ENCODE measurements at regions not wholly inside any gene's neighbourhood (a gene's known extent, or its start where the extent isn't known, plus 50 kb on each side); places are given as distances from the start of the nearest gene placed in this dataset.
A peak's percentile ranks its signal among the peaks of the same experiment; 100 is the strongest.
"Not testable (repeated sequence)": the region's sequence is repeated elsewhere in the genome, so short reads cannot be mapped to it uniquely, and the experiment has no call there.

DNA sequence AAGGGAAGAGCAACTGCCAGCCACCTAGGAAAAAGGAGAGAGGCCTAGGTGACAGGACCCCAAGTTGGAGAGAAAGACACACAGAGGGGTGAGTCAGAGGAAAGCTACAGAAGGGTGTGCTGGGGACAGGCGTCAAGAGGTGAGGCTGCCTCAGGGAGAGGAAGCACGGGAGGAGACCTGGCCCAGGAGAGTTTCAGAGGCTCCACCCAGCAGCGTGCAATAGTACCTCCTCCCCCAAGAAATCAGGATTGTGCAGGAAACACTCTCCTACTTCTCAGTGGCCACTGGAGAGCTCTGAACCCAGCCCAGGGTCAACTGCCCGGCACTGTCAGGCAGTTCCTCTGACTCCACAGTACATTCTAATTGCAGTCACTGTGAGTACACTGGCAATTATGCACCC lies 346.0 kb downstream of the BCL2L11 start:
- H3K4me1 ChIP-seq (ENCODE audit: control insufficient read depth, insufficient read depth, low read length); H3K36me3 Mint-ChIP-seq (ENCODE audit: low read depth); H3K9ac ChIP-seq (ENCODE audit: extremely low read depth, low read length, poor library complexity, severe bottlenecking); H3K4me1 Mint-ChIP-seq; H3K27me3 Mint-ChIP-seq (ENCODE audit: insufficient read depth); H3K27ac Mint-ChIP-seq; H3K9me3 ChIP-seq (ENCODE audit: control insufficient read depth, low read length); H3K9me3 Mint-ChIP-seq; H3K36me3 ChIP-seq (ENCODE audit: control insufficient read depth, insufficient read depth, low read length); H3K27ac ChIP-seq (ENCODE audit: low read depth, low read length); H3K4me3 Mint-ChIP-seq; H3K27me3 ChIP-seq (ENCODE audit: control insufficient read depth, insufficient read depth, low read length, poor library complexity, severe bottlenecking); H3K4me3 ChIP-seq (ENCODE audit: low read length): not testable (repeated sequence)
- peak; percentile 33 for DNase-seq
- WGBS, 2 experiments (ENCODE audit: insufficient coverage in 1 of 2, insufficient read length in 1 of 2): 60 to 67% methylated on average over 1 to 3 of the region's 4 CpGs

DNA sequence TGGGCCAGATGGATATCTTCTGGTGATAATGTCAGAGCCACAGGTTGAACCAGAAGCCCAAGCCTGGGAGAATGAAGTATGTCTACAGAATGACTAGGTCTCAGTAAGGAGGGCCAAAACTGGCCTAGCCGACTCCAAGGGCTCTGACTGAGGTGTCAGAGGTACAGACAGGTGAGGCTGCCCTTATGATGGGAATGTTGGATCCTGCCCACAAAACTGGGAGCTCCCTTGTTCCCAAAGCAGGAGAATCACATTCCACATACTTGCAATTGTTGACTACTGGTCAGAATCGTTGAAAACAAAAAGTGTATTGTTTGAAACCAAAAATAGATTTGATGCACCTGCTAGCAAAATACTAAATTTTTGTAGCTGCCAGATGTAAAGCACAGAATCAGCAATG lies 350.2 kb downstream of the BCL2L11 start:
- H3K27ac Mint-ChIP-seq; H3K27me3 Mint-ChIP-seq (ENCODE audit: insufficient read depth); H3K36me3 Mint-ChIP-seq (ENCODE audit: low read depth); H3K9ac ChIP-seq (ENCODE audit: extremely low read depth, low read length, poor library complexity, severe bottlenecking); DNase-seq; H3K27me3 ChIP-seq (ENCODE audit: control insufficient read depth, insufficient read depth, low read length, poor library complexity, severe bottlenecking); H3K36me3 ChIP-seq (ENCODE audit: control insufficient read depth, insufficient read depth, low read length); H3K4me3 ChIP-seq (ENCODE audit: low read length); H3K9me3 ChIP-seq (ENCODE audit: control insufficient read depth, low read length); H3K4me1 ChIP-seq (ENCODE audit: control insufficient read depth, insufficient read depth, low read length); H3K9me3 Mint-ChIP-seq; H3K4me1 Mint-ChIP-seq; H3K4me3 Mint-ChIP-seq; H3K27ac ChIP-seq (ENCODE audit: low read depth, low read length): not testable (repeated sequence)
- 88% methylated on average over 1 of the region's 2 CpGs; no CpG with 5 or more reads in 1 of the 2 experiments for WGBS, 2 experiments (ENCODE audit: insufficient coverage in 1 of 2, insufficient read length in 1 of 2)

DNA sequence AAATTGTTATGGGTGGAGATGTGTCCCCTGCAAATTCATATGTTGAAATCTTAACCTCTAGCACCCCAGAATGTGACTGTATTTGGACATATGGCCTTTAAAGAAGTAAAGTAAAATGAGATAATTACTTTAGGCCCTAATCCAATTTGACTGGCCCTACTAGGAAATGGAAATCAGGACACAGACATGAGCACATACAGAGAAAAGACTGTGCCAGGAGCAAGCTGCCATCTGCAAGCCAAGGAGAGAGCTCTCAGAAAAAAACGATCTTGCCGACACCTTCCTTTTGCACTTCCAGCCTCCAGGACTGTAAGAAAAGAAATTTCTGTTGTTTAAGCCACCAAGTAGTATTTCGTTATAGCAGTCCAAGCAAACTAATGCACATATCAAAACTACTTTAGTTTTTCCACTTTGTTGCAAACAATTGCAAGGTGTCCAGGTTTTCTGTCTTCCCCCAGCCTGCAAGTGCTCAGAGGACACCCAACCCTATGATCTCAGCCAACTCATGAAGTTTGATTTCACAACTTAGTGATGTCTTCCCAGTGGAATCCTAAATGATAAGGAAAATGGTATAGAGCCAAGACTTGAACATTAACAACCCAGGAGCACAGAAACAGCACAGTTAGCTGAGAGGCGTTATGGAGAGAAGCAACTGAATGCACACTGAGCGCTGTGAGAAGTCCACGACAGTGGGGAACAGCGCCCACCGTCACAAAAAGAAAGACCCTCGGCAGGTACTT lies 351.2 kb downstream of the BCL2L11 start:
- H3K27me3 Mint-ChIP-seq (ENCODE audit: insufficient read depth); H3K4me1 Mint-ChIP-seq; H3K27ac Mint-ChIP-seq; H3K27me3 ChIP-seq (ENCODE audit: control insufficient read depth, insufficient read depth, low read length, poor library complexity, severe bottlenecking); H3K36me3 ChIP-seq (ENCODE audit: control insufficient read depth, insufficient read depth, low read length); H3K9me3 ChIP-seq (ENCODE audit: control insufficient read depth, low read length); H3K27ac ChIP-seq (ENCODE audit: low read depth, low read length); H3K4me3 Mint-ChIP-seq; H3K9ac ChIP-seq (ENCODE audit: extremely low read depth, low read length, poor library complexity, severe bottlenecking); H3K36me3 Mint-ChIP-seq (ENCODE audit: low read depth); H3K4me3 ChIP-seq (ENCODE audit: low read length); H3K4me1 ChIP-seq (ENCODE audit: control insufficient read depth, insufficient read depth, low read length); H3K9me3 Mint-ChIP-seq: not testable (repeated sequence)
- WGBS, 2 experiments (ENCODE audit: insufficient coverage in 1 of 2, insufficient read length in 1 of 2): 91% methylated on average over 1 of the region's 9 CpGs; no CpG with 5 or more reads in 1 of the 2 experiments
- DNase-seq: peak; percentile 15

DNA sequence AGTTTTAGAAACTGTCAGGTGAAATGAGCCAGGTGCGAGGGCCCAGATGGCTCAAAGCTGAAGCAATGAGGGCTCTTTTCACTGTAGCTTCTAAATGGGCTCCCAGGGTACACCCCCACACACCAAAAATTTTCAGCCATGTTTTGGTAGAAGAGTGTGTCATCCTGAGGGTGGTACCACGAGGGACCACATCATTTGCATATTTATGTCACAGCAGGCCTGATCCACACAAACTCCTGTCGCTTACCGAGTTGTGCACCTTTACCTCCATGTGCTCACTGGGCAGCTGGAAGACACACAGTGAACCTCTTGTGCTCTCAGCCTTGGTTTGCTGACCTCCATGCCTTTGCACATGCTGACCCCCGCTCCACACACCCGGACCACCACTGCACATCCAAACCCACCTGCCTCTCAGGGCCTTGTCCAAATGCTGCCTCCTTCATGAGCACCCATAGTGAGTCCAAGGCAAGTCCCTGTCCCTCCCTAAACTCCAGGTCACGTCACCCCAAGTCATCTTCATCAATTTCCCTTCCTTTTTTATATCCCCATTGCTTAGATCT lies 352.2 kb downstream of the BCL2L11 start:
- H3K27ac Mint-ChIP-seq; H3K9ac ChIP-seq (ENCODE audit: extremely low read depth, low read length, poor library complexity, severe bottlenecking); H3K9me3 Mint-ChIP-seq; H3K27ac ChIP-seq (ENCODE audit: low read depth, low read length); H3K9me3 ChIP-seq (ENCODE audit: control insufficient read depth, low read length); H3K36me3 Mint-ChIP-seq (ENCODE audit: low read depth); H3K4me1 Mint-ChIP-seq; H3K27me3 Mint-ChIP-seq (ENCODE audit: insufficient read depth); H3K4me1 ChIP-seq (ENCODE audit: control insufficient read depth, insufficient read depth, low read length); H3K27me3 ChIP-seq (ENCODE audit: control insufficient read depth, insufficient read depth, low read length, poor library complexity, severe bottlenecking); H3K4me3 Mint-ChIP-seq; H3K36me3 ChIP-seq (ENCODE audit: control insufficient read depth, insufficient read depth, low read length); H3K4me3 ChIP-seq (ENCODE audit: low read length): not testable (repeated sequence)
- 86 to 100% methylated on average over 1 to 7 of the region's 7 CpGs for WGBS, 2 experiments (ENCODE audit: insufficient coverage in 1 of 2, insufficient read length in 1 of 2)
- DNase-seq: peak; percentile 49

DNA sequence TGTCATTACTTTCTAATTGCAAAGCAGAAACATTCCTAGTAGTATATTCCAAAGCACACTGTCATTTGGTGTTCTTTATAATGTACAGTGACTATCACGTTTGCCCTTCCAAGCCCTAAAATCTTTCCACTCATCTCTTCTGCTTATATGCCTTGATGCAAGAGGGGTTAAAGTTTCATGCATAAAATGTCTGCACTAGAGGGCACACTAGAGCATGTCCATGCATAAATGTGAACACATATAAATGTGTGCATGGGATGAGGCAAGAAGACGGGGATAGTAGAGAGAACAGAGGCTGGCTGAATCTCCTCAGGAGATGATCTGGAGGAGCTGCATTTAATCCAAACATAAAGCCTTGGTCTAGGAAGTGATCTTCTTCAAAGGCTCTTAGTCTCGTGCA lies 352.8 kb downstream of the BCL2L11 start:
- not testable (repeated sequence) for H3K4me1 ChIP-seq (ENCODE audit: control insufficient read depth, insufficient read depth, low read length); H3K27me3 ChIP-seq (ENCODE audit: control insufficient read depth, insufficient read depth, low read length, poor library complexity, severe bottlenecking); H3K36me3 ChIP-seq (ENCODE audit: control insufficient read depth, insufficient read depth, low read length); H3K27ac Mint-ChIP-seq; H3K4me3 Mint-ChIP-seq; DNase-seq; H3K36me3 Mint-ChIP-seq (ENCODE audit: low read depth); H3K4me1 Mint-ChIP-seq; H3K27ac ChIP-seq (ENCODE audit: low read depth, low read length); H3K4me3 ChIP-seq (ENCODE audit: low read length); H3K9me3 Mint-ChIP-seq; H3K27me3 Mint-ChIP-seq (ENCODE audit: insufficient read depth); H3K9ac ChIP-seq (ENCODE audit: extremely low read depth, low read length, poor library complexity, severe bottlenecking); H3K9me3 ChIP-seq (ENCODE audit: control insufficient read depth, low read length)
- WGBS, 2 experiments (ENCODE audit: insufficient coverage in 1 of 2, insufficient read length in 1 of 2): 94% methylated on average over 2 of the region's 3 CpGs; no CpG with 5 or more reads in 1 of the 2 experiments

DNA sequence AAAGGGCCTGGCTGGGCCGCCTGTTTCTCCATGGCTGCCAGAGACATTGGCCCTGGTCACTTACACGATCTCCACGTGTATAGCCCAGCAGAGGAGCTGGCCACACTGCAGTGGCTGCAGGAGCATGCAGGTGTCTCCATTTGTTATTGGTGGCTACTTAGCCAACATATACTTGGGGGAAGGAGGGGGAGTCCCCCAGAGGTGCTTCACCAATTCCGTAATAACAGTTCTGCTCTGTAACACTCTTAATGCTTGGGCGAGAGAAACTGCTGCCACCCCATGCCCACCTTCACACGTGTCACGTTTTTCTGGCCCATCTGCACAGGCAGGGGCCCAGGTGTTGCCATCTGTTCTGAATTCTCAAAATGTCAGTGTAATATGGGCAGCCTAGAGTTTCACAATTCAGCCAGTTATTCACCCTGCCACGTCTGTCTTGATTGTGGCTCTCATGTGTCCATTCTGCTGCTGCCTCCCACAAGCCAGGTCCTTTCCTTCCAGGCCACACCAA lies 353.5 kb downstream of the BCL2L11 start:
- not testable (repeated sequence) for H3K36me3 ChIP-seq (ENCODE audit: control insufficient read depth, insufficient read depth, low read length); H3K27ac ChIP-seq (ENCODE audit: low read depth, low read length); H3K4me1 ChIP-seq (ENCODE audit: control insufficient read depth, insufficient read depth, low read length); H3K36me3 Mint-ChIP-seq (ENCODE audit: low read depth); H3K4me3 ChIP-seq (ENCODE audit: low read length); H3K4me1 Mint-ChIP-seq; H3K9ac ChIP-seq (ENCODE audit: extremely low read depth, low read length, poor library complexity, severe bottlenecking); H3K9me3 Mint-ChIP-seq; H3K27ac Mint-ChIP-seq; DNase-seq; H3K27me3 ChIP-seq (ENCODE audit: control insufficient read depth, insufficient read depth, low read length, poor library complexity, severe bottlenecking); H3K9me3 ChIP-seq (ENCODE audit: control insufficient read depth, low read length); H3K4me3 Mint-ChIP-seq; H3K27me3 Mint-ChIP-seq (ENCODE audit: insufficient read depth)
- WGBS, 2 experiments (ENCODE audit: insufficient coverage in 1 of 2, insufficient read length in 1 of 2): 99 to 100% methylated on average over 4 to 6 of the region's 8 CpGs

DNA sequence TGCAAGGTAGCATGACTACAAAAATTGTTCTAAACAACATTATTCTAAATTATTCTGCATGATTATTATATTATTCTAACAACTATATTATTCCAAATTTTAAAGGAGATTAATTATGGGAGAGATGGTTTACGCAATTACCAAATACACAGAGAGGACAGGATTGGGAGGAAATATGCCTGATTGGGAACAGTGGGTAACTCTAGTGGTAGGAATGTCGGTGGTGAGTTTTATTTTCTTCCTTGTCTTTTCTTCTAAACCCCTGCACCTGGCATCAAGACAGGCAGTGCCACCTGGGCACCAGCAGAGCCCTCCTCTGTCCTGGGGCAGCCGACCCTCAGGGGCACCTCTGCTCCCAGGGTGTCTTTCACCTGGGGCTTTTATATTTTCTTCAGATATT lies 357.6 kb downstream of the BCL2L11 start:
- H3K27ac Mint-ChIP-seq; H3K4me1 ChIP-seq (ENCODE audit: control insufficient read depth, insufficient read depth, low read length); H3K4me3 ChIP-seq (ENCODE audit: low read length); H3K27me3 Mint-ChIP-seq (ENCODE audit: insufficient read depth); H3K4me1 Mint-ChIP-seq; H3K9ac ChIP-seq (ENCODE audit: extremely low read depth, low read length, poor library complexity, severe bottlenecking); H3K4me3 Mint-ChIP-seq; H3K36me3 Mint-ChIP-seq (ENCODE audit: low read depth); H3K36me3 ChIP-seq (ENCODE audit: control insufficient read depth, insufficient read depth, low read length); H3K27me3 ChIP-seq (ENCODE audit: control insufficient read depth, insufficient read depth, low read length, poor library complexity, severe bottlenecking); H3K27ac ChIP-seq (ENCODE audit: low read depth, low read length); DNase-seq; H3K9me3 ChIP-seq (ENCODE audit: control insufficient read depth, low read length); H3K9me3 Mint-ChIP-seq: not testable (repeated sequence)
- WGBS, 2 experiments (ENCODE audit: insufficient coverage in 1 of 2, insufficient read length in 1 of 2): 100% methylated on average over 1 of the region's 3 CpGs; no CpG with 5 or more reads in 1 of the 2 experiments
